HL-60 (cell line): ENCODE measurements at regions not wholly inside any gene's neighbourhood (a gene's known extent, or its start where the extent isn't known, plus 50 kb on each side); places are given as distances from the start of the nearest gene placed in this dataset.

ENCODE experiments used
- DNase-seq, 2 experiments: peaks; one replicate each; pipeline ENCODE4 v3.0.0-alpha.2; 2010 to 2020; ENCODE audit warnings: low read depth in 1 of 2, low spot score in 1 of 2
- H3K27ac ChIP-seq: fragments of 250-450 bp; sonication (Bioruptor Pico); replicated peaks from 2 replicates; pipeline ENCODE4 v1.5.1; 2020; ENCODE audit warnings: mild to moderate bottlenecking, moderate library complexity
- H3K27me3 ChIP-seq: fragments of 250-450 bp; sonication (Bioruptor Pico); 2 replicates; pipeline ENCODE4 v1.5.1; 2021; ENCODE audit warnings: mild to moderate bottlenecking, moderate library complexity; ENCODE audit not compliant: insufficient read depth, poor library complexity, severe bottlenecking
- H3K4me3 ChIP-seq: replicated peaks from 2 replicates; pipeline ENCODE4 v1.5.1; 2011; ENCODE audit warnings: mild to moderate bottlenecking, control low read depth, low read length; ENCODE audit not compliant: insufficient read depth
- CTCF ChIP-seq: IDR thresholded peaks from one replicate; pipeline ENCODE4 v1.5.1; 2011; ENCODE audit warnings: low read length, control low read depth, inconsistent platforms; ENCODE audit not compliant: insufficient read depth
- GABPA ChIP-seq: IDR thresholded peaks from 2 replicates; pipeline ENCODE4 v1.6.1; 2012; ENCODE audit warnings: low read depth
- POLR2AphosphoS5 ChIP-seq: IDR thresholded peaks from 2 replicates; pipeline ENCODE4 v1.6.1; 2012; ENCODE audit warnings: low read depth
- SPI1 ChIP-seq: IDR thresholded peaks from 2 replicates; pipeline ENCODE4 v1.6.1; 2012; ENCODE audit warnings: low read depth, mild to moderate bottlenecking, borderline replicate concordance
- TF ChIP-seq, protein P1 (sequence below): IDR thresholded peaks from 2 replicates; pipeline ENCODE4 v1.6.1; 2012; ENCODE audit warnings: low read depth; ENCODE audit not compliant: insufficient replicate concordance

DNA sequence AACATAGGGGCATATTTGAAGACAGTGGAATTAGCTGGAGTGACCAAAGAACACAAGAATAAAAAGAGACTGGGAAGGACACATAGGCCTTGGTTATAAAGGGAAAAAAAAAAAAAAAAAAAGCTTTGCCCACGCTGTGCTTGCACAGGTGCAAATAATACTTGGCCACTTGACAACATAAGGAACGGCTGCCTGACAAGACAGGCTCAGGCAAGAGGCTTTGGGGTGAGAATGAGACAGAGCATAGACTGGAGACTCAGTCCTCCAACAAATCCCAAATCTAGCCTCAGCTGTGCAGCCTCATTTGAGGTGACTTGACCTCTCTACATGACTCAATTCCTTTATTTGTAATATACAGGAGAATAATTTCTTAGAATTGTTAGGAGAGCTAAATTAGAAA is 332.8 kb upstream of the DYNLRB2 start:
- Histone ChIP-seq H3K27ac (no peak overlapping the region), H3K27me3 (no peaks in the 10 kb centered on the region), H3K4me3 (no peak overlapping the region)
- TF ChIP-seq, protein P1, sequence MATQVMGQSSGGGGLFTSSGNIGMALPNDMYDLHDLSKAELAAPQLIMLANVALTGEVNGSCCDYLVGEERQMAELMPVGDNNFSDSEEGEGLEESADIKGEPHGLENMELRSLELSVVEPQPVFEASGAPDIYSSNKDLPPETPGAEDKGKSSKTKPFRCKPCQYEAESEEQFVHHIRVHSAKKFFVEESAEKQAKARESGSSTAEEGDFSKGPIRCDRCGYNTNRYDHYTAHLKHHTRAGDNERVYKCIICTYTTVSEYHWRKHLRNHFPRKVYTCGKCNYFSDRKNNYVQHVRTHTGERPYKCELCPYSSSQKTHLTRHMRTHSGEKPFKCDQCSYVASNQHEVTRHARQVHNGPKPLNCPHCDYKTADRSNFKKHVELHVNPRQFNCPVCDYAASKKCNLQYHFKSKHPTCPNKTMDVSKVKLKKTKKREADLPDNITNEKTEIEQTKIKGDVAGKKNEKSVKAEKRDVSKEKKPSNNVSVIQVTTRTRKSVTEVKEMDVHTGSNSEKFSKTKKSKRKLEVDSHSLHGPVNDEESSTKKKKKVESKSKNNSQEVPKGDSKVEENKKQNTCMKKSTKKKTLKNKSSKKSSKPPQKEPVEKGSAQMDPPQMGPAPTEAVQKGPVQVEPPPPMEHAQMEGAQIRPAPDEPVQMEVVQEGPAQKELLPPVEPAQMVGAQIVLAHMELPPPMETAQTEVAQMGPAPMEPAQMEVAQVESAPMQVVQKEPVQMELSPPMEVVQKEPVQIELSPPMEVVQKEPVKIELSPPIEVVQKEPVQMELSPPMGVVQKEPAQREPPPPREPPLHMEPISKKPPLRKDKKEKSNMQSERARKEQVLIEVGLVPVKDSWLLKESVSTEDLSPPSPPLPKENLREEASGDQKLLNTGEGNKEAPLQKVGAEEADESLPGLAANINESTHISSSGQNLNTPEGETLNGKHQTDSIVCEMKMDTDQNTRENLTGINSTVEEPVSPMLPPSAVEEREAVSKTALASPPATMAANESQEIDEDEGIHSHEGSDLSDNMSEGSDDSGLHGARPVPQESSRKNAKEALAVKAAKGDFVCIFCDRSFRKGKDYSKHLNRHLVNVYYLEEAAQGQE: no peak
- TF ChIP-seq GABPA: no peak
- DNase-seq: no peak

DNA sequence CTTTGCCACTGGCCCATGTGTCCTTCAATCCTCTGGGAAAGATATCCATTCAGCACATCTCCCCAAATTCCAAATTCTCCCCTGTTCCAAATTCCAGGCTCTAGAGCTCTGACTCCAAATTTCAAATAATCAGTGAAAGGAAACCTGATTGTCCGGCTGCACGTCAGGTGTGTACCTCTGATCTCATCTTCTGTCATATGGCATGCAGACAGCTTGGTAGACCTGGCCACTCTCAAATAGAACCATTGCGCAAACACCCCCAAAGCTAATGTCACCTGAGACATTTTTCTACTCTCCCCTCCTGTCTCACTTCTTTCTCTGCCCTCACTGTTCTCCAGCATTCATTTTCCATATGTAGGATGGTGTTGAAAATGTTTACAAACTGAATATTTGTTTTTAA is 337.0 kb upstream of the DYNLRB2 start:
- Histone ChIP-seq H3K4me3 (no peak overlapping the region), H3K27me3 (no peaks in the 10 kb centered on the region), H3K27ac (no peak overlapping the region)
- no peak for TF ChIP-seq CTCF
- TF ChIP-seq, protein P1: no peak
- no peak for TF ChIP-seq GABPA
- no peak for TF ChIP-seq SPI1
- no peak for TF ChIP-seq POLR2AphosphoS5
- DNase-seq: no peak

DNA sequence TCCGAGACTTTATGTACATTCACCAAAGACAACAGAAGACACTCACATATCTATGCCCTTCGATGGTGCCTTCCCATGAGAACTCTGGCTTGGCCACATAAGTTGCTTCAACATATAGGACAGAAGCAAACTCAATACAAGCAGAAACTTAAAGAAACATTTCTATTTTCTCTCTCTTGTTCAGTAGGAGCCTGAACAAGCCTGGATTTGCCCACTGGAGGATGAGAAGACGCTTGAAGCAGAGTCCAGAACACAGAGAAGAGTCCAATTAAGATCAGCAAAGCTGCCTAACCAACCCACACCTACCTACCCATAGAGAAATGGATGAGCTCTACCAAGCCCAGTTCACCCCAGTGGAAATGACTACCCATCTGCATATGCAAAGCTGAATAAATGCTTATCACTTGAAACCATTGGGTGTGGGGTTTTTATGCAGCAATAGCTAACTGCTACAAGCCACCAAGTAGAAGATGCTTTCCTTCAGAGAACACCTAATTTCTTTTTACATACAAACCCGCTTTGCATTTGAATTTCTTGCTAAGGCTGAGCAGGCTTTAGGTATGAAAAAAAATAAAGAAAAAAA is 337.9 kb upstream of the DYNLRB2 start:
- no peak overlapping the region for H3K27ac ChIP-seq
- no peak for DNase-seq
- no peak overlapping the region for H3K4me3 ChIP-seq
- no peaks in the 10 kb centered on the region for H3K27me3 ChIP-seq
- TF ChIP-seq GABPA: no peak
- TF ChIP-seq SPI1: no peak
- TF ChIP-seq CTCF: no peak
- no peak for TF ChIP-seq POLR2AphosphoS5
- TF ChIP-seq, protein P1: no peak
